ENCODE measurements at regions not wholly inside any gene's neighbourhood (a gene's known extent, or its start where the extent isn't known, plus 50 kb on each side); places are given as distances from the start of the nearest gene placed in this dataset.
"Not testable (repeated sequence)": the region's sequence is repeated elsewhere in the genome, so short reads cannot be mapped to it uniquely, and the experiment has no call there.

DNA sequence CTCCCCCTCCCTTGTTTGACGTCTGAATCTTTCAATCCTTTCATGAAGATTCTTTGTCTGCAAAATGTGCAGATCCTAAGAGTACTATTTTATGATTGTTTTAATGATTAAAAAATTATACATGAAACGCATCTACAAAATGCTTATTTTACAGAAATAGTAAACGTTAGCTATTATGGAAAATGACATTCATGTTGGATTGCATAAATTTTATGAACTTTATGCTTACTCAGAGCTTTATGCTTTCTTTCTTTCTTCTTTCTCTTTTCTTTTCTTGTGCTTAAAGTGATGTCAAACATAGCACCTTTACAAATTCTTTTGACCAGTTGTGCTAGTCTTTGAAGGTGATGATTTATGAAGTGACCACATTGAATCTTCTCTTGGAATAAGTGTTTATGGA, 805.4 kb downstream of the ADCYAP1 start:
- DNase-seq, result no peak
- Mint-ChIP-seq H3K9me3 (ENCODE audit: insufficient read depth) (no peaks in the 10 kb centered on the region), H3K4me1 (ENCODE audit: low read depth) (no peaks in the 10 kb centered on the region), H3K4me3 (no peak overlapping the region), H3K27me3 (ENCODE audit: low read depth) (no peaks in the 10 kb centered on the region), H3K36me3 (ENCODE audit: low read depth) (no peaks in the 10 kb centered on the region), H3K27ac (no peak overlapping the region)
- no peak for ATAC-seq
- CTCF ChIA-PET, result no interaction called here
- POLR2A ChIA-PET, result no interaction called here

DNA sequence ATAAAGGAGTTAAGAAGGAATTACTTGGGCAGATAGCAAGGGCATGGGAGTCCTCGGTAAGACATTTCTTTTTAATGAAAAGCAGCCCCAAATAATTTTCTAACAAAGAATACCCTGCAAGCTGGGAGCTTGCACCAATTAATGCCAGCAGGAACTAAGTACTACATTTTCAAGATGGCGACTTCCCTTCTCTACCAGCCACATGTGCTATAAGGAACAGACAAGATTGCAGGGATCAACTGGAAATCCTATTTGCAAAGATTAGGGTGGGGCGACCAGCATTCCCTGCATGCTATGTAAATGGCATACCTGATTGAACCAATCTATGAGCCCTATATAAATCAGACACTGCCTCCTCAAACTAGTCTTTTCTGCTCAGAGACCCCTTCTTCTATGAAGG, 827.5 kb downstream of the ADCYAP1 start:
- no peak for DNase-seq
- H3K4me1 Mint-ChIP-seq (ENCODE audit: low read depth), result no peaks in the 10 kb centered on the region
- no peak for ATAC-seq

DNA sequence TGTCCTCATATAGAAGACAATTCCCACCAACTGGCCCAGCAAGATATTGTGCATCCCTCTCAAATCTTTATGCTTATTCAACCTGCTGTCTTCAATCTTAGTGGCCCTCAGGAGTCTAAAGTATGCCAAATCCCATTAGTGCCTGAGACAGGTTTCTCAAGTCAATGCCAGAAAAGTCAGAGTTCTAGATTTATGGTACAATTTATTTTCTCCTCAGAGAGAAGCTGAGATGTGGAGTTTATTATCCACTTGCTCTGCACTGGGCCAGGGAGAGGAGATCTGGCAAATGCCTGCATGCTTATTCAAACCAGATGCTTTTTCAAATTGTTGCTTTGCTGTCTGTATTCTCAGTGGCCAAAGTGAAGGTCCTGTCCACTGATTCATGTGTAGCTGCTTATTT, 825.2 kb downstream of the METTL4 start:
- H3K27me3 Mint-ChIP-seq (ENCODE audit: low read depth), result no peaks in the 10 kb centered on the region
- no peaks in the 10 kb centered on the region for H3K36me3 Mint-ChIP-seq (ENCODE audit: low read depth)
- H3K9me3 Mint-ChIP-seq (ENCODE audit: insufficient read depth), result no peaks in the 10 kb centered on the region
- DNase-seq, result no peak
- no peak overlapping the region for H3K4me3 Mint-ChIP-seq
- ChIA-PET CTCF (no interaction called here), POLR2A (no interaction called here)
- H3K27ac Mint-ChIP-seq, result no peak overlapping the region
- no peaks in the 10 kb centered on the region for H3K4me1 Mint-ChIP-seq (ENCODE audit: low read depth)
- no peak for ATAC-seq

More for the DNA sequence above, 827.5 kb downstream of the ADCYAP1 start:
- Mint-ChIP-seq H3K27ac (no peak overlapping the region), H3K4me3 (no peak overlapping the region), H3K27me3 (ENCODE audit: low read depth) (no peaks in the 10 kb centered on the region), H3K9me3 (ENCODE audit: insufficient read depth) (no peaks in the 10 kb centered on the region), H3K36me3 (ENCODE audit: low read depth) (no peaks in the 10 kb centered on the region)
- ChIA-PET CTCF (no interaction called here), POLR2A (no interaction called here)

- no peak for DNase-seq
- no peak overlapping the region for H3K27ac Mint-ChIP-seq
- H3K36me3 Mint-ChIP-seq (ENCODE audit: low read depth), result no peaks in the 10 kb centered on the region
- POLR2A ChIA-PET, result no interaction called here
- H3K4me1 Mint-ChIP-seq (ENCODE audit: low read depth), result no peaks in the 10 kb centered on the region
- no peak overlapping the region for H3K4me3 Mint-ChIP-seq
- ATAC-seq, result no peak
- no peaks in the 10 kb centered on the region for H3K27me3 Mint-ChIP-seq (ENCODE audit: low read depth)
- CTCF ChIA-PET, result no interaction called here
- H3K9me3 Mint-ChIP-seq (ENCODE audit: insufficient read depth), result no peaks in the 10 kb centered on the region
Measured at GRCh38 chr18:1751249-1751648, 820.1 kb downstream of the METTL4 start.

GRCh38 chr18:1760901-1761300, 810.4 kb downstream of the METTL4 start:
- H3K9me3 Mint-ChIP-seq (ENCODE audit: insufficient read depth), result no peaks in the 10 kb centered on the region
- POLR2A ChIA-PET, result no interaction called here
- CTCF ChIA-PET, result no interaction called here

DNA sequence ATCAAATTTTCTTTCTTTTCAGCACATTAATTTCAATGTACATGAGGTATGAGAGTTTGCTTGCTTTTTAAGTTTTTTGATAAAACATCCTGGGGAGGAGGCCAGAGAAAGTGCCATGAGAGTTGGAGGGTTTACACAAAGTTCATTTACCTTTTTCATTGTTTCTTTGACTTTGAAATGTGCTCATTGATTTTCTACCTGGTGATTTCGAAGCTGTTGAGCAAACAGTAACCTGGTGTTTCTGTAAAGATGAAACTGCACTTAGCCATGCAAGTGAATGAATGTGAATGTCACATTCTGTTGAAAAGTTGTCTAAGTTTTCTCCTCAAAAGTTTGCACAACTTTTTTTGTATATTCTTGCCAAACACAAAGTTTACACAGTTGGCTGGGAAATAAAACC, 797.0 kb downstream of the METTL4 start:
- DNase-seq (no peak), ATAC-seq (no peak)
- no peak overlapping the region for H3K27ac Mint-ChIP-seq
- no peaks in the 10 kb centered on the region for H3K36me3 Mint-ChIP-seq (ENCODE audit: low read depth)
- H3K4me1 Mint-ChIP-seq (ENCODE audit: low read depth), result no peaks in the 10 kb centered on the region
- POLR2A ChIA-PET, result no interaction called here
- CTCF ChIA-PET, result no interaction called here
- H3K27me3 Mint-ChIP-seq (ENCODE audit: low read depth), result no peaks in the 10 kb centered on the region
- no peak overlapping the region for H3K4me3 Mint-ChIP-seq
- no peaks in the 10 kb centered on the region for H3K9me3 Mint-ChIP-seq (ENCODE audit: insufficient read depth)

More at GRCh38 chr18:1760901-1761300, 810.4 kb downstream of the METTL4 start:
- H3K4me1 Mint-ChIP-seq (ENCODE audit: low read depth), result no peaks in the 10 kb centered on the region
- H3K4me3 Mint-ChIP-seq, result no peak overlapping the region
- ATAC-seq (no peak), DNase-seq (no peak)
- H3K27ac Mint-ChIP-seq, result no peak overlapping the region
- H3K36me3 Mint-ChIP-seq (ENCODE audit: low read depth), result no peaks in the 10 kb centered on the region
- H3K27me3 Mint-ChIP-seq (ENCODE audit: low read depth), result no peaks in the 10 kb centered on the region

DNA sequence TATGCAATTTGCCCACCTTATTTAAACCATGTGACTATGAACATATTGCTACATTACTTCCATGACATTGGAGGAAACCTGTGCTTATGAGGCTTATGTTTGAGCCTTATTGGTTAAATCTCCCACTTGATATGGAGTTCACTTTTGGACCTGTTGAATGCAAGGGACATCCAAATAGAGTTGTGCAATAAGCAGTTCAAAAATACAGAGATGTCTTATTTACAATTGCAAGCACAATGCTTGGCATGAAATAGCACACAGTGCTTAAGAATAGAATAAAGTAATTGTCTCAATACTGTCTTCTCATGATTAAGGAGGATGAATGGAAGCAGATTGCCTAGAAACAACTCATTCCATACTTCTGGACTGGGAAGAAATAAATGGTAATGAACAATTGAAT, 793.5 kb downstream of the METTL4 start:
- no peak for ATAC-seq
- Mint-ChIP-seq H3K4me1 (ENCODE audit: low read depth) (no peaks in the 10 kb centered on the region), H3K27me3 (ENCODE audit: low read depth) (no peaks in the 10 kb centered on the region), H3K36me3 (ENCODE audit: low read depth) (no peaks in the 10 kb centered on the region), H3K27ac (no peak overlapping the region), H3K4me3 (no peak overlapping the region), H3K9me3 (ENCODE audit: insufficient read depth) (no peaks in the 10 kb centered on the region)
- no peak for DNase-seq
- ChIA-PET POLR2A (no interaction called here), CTCF (no interaction called here)

DNA sequence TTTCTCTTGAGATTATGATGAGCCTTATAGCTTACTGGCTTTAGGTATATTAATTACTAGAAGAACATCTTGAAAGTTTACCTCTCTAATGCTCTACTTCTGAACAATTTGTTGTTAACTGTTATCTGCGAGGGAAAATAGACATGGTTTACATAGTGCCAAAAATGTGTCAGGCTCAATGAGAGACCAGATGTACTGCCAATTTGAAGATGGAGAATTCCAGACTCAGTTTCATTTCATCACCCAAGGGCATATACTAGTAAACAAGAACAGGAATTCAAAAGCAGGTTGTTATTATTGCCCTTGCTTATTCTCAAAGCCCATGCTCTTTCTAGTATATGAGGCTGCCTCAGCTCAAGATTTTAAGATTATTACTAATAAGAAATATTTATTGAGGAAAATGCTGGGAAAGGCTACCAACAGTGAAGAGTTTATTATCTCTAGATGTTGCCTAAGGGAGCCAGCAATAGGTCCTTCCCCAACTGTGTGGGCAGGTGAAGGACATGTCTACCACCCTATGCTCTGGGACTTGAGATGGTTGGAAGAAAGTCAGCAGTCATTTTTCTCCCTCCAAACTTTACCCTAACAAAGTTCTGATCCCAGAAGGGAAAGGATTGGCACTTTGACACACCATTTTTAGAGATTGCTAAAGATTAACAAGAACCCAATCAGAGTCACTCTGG, 792.7 kb downstream of the METTL4 start:
- POLR2A ChIA-PET, result no interaction called here
- no peaks in the 10 kb centered on the region for H3K27me3 Mint-ChIP-seq (ENCODE audit: low read depth)
- no peaks in the 10 kb centered on the region for H3K9me3 Mint-ChIP-seq (ENCODE audit: insufficient read depth)
- H3K4me3 Mint-ChIP-seq, result no peak overlapping the region
- H3K27ac Mint-ChIP-seq, result no peak overlapping the region
- no peak for ATAC-seq
- H3K36me3 Mint-ChIP-seq (ENCODE audit: low read depth), result no peaks in the 10 kb centered on the region
- H3K4me1 Mint-ChIP-seq (ENCODE audit: low read depth), result no peaks in the 10 kb centered on the region
- CTCF ChIA-PET, result no interaction called here
- no peak for DNase-seq

DNA sequence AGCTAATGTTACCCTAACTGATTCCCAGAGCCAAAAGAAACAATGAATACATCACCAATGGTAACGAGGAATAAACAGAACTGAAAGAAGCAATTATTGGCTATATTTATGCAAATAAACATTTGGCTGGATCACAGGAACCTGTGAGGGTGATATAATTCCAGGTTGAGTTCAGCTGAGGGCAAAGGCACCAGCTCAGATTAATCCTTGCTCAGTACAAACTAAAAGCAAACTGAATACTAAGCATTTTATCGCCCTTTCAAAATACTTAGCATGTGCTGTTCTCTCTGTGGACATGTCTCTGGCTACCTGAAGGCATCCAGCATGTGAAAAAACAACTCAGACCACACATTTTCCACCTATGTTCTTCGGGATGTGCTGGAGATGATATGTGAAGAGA, 791.7 kb downstream of the METTL4 start:
- DNase-seq (no peak), ATAC-seq (no peak)
- Mint-ChIP-seq H3K36me3 (ENCODE audit: low read depth) (no peaks in the 10 kb centered on the region), H3K27ac (no peak overlapping the region), H3K27me3 (ENCODE audit: low read depth) (no peaks in the 10 kb centered on the region), H3K9me3 (ENCODE audit: insufficient read depth) (no peaks in the 10 kb centered on the region), H3K4me1 (ENCODE audit: low read depth) (no peaks in the 10 kb centered on the region), H3K4me3 (no peak overlapping the region)
- CTCF ChIA-PET, result no interaction called here
- POLR2A ChIA-PET, result no interaction called here

DNA sequence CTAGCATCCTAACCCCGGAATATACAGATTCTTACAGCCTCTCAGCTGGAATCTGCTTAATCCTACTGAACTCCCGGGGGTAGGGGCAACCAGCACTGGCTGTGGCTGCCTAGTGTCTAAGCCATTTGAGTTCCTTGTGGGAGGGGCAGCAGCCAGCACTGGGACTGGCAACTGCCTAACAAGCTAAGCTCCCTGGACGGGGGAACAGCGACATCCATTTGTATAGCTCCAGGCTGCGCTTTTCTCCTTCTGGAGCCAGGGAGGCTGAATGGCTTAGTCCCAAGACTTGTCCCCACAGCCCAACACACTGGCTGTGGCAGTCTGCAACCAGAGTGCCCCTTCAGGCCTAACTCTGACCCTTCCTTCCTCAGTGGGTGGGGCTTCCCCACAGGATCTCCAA, 787.2 kb downstream of the METTL4 start:
- no peaks in the 10 kb centered on the region for H3K27me3 Mint-ChIP-seq (ENCODE audit: low read depth)
- H3K27ac Mint-ChIP-seq, result no peak overlapping the region
- no peak overlapping the region for H3K4me3 Mint-ChIP-seq
- DNase-seq, result no peak
- ATAC-seq, result no peak
- no peaks in the 10 kb centered on the region for H3K36me3 Mint-ChIP-seq (ENCODE audit: low read depth)
- no peaks in the 10 kb centered on the region for H3K4me1 Mint-ChIP-seq (ENCODE audit: low read depth)
- peaks cover 5% of the 10 kb centered on the region for H3K9me3 Mint-ChIP-seq (ENCODE audit: insufficient read depth)
- POLR2A ChIA-PET, result no interaction called here
- CTCF ChIA-PET, result no interaction called here

GRCh38 chr18:1785980-1786379, 785.3 kb downstream of the METTL4 start:
- H3K27me3 Mint-ChIP-seq (ENCODE audit: low read depth); H3K4me1 Mint-ChIP-seq (ENCODE audit: low read depth); CTCF ChIA-PET; H3K9me3 Mint-ChIP-seq (ENCODE audit: insufficient read depth); DNase-seq; POLR2A ChIA-PET; H3K36me3 Mint-ChIP-seq (ENCODE audit: low read depth); H3K27ac Mint-ChIP-seq; ATAC-seq; H3K4me3 Mint-ChIP-seq: not testable (repeated sequence)

- ChIA-PET POLR2A (no interaction called here), CTCF (no interaction called here)
- H3K4me3 Mint-ChIP-seq, result no peak overlapping the region
- no peaks in the 10 kb centered on the region for H3K36me3 Mint-ChIP-seq (ENCODE audit: low read depth)
- no peaks in the 10 kb centered on the region for H3K4me1 Mint-ChIP-seq (ENCODE audit: low read depth)
- no peak overlapping the region for H3K27ac Mint-ChIP-seq
- no peaks in the 10 kb centered on the region for H3K9me3 Mint-ChIP-seq (ENCODE audit: insufficient read depth)
- ATAC-seq, result no peak
- H3K27me3 Mint-ChIP-seq (ENCODE audit: low read depth), result no peaks in the 10 kb centered on the region
- DNase-seq, result no peak
Measured at GRCh38 chr18:1796636-1797035, 774.7 kb downstream of the METTL4 start.

DNA sequence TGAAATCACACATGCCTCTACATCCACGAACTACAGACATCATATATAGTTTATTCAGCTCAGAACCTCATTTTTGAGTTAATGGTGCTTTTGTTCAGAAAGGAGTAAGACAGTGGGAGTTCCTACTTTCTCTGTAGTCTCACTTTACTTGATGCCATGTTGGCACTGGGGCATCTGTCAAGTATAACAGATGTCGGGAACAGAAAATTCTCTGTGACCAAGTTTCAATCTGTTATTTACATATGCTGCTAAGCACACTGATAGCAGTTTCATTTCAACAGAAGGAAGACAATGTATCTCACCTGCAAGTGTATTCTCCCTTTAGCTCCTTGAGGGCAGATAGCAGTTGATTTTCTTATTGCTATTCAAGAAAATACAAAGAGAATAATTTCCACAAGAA, 774.1 kb downstream of the METTL4 start:
- ChIA-PET CTCF (no interaction called here), POLR2A (no interaction called here)
- Mint-ChIP-seq H3K4me1 (ENCODE audit: low read depth) (no peaks in the 10 kb centered on the region), H3K27me3 (ENCODE audit: low read depth) (no peaks in the 10 kb centered on the region), H3K4me3 (no peak overlapping the region), H3K36me3 (ENCODE audit: low read depth) (no peaks in the 10 kb centered on the region), H3K9me3 (ENCODE audit: insufficient read depth) (no peaks in the 10 kb centered on the region), H3K27ac (no peak overlapping the region)
- DNase-seq (no peak), ATAC-seq (no peak)

Data from activated CD8-positive, alpha-beta T cell treated with anti-CD3 and anti-CD28 coated beads, Interleukin-2, amount 10 ng/mL, durations not matched to agents 7 days and 5 days (primary cell).